SK-N-MC (cell line): ENCODE measurements at regions not wholly inside any gene's neighbourhood (a gene's known extent, or its start where the extent isn't known, plus 50 kb on each side); places are given as distances from the start of the nearest gene placed in this dataset.

Source experiments
- EZH2 ChIP-seq: fragments of 200-600 bp; sonication (generic); IDR thresholded peaks from one replicate; pipeline ENCODE4 v1.6.1; 2017; ENCODE audit warnings: antibody characterized with exemption
- FOXP2 ChIP-seq: optimal IDR thresholded peaks from 2 replicates; pipeline ENCODE3; 2011; ENCODE audit warnings: mild to moderate bottlenecking, moderate library complexity; ENCODE audit not compliant: insufficient read depth; ENCODE audit errors: extremely low read length, control extremely low read depth
- POLR2AphosphoS5 ChIP-seq: IDR thresholded peaks from 2 replicates; pipeline ENCODE4 v1.6.1; 2012; ENCODE audit warnings: mild to moderate bottlenecking, low read depth, low read length, borderline replicate concordance

DNA sequence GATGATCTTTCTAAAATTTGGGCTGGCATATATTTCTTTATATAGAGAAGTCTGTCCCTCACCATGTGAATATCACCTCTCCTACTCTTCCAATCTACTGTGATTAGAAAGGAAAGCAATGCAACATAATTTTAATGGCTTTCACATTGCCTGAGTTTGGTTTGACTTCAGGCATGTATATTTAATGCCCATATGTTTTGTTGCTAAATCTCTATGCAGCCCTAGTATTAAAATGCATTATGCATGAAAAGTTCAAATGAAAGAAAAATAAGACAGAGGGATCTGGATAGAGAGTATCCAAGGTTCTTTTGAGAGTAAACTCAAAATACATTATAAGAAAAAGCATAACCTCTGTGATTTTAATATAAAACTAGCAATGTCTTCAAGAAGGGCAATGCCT, 518.3 kb downstream of the PRR16 start:
- TF ChIP-seq POLR2AphosphoS5 = no peak
- TF ChIP-seq EZH2 = no peak
- no peak for TF ChIP-seq FOXP2
